HL-60/S4 (cell line): ENCODE measurements at regions not wholly inside any gene's neighbourhood (a gene's known extent, or its start where the extent isn't known, plus 50 kb on each side); places are given as distances from the start of the nearest gene placed in this dataset.
"Not testable (repeated sequence)": the region's sequence is repeated elsewhere in the genome, so short reads cannot be mapped to it uniquely, and the experiment has no call there.

Source experiments
- in situ Hi-C: fragments of 300-500 bp; cut with MboI; formaldehyde crosslinking; loops from 2 replicates; pipeline ENCODE4 v1.14.3; 2022; ENCODE audit warnings: low sequenced_read_pairs

DNA sequence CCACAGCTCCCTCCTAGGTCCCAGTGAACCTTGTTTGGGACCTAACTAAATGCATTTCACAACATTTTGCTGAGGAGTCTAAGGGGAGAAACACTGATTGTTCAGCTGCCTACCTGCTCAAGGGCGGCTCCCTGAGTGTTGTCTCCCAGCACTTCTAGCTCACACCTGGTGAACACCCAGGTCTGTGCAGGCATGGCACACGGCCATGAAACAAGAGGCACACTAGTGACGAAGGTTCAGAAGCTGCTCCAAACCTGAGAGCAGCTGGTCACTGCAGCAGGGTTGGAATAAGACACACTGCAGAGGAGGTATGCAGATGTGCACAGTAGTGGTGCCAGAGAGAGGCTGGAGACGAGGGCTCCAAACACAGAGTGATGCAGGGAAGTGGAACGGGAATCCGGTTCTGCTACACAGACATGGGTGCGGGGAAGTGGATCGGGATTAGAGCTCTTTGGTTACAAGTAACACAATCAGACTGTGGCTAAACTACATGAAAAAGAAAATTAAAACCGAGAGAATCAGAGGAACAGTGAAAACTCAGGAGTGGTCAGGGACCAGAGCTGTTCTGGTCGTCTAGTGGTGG lies 486.1 kb upstream of the CDH4 start:
- in situ Hi-C loops, result no loop called here

DNA sequence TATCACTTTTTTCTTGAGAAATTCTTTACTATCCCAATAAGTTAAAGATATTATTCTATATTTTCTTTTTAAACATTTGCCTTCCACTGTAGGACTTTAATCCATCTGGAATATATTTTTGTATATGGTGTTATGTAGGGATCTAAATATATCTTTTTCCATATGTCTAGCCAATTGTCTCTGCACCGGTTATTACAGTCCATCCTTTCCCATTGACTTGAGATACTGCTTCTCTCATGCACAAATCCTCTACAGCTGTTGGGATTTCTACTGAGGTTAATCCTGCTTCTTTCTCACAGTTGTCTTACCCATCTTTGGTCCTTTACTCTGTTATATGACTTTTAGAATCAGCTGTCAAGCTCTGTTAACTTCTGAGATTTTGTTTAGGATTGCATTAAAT lies 483.8 kb upstream of the CDH4 start:
- in situ Hi-C loops, result no loop called here

DNA sequence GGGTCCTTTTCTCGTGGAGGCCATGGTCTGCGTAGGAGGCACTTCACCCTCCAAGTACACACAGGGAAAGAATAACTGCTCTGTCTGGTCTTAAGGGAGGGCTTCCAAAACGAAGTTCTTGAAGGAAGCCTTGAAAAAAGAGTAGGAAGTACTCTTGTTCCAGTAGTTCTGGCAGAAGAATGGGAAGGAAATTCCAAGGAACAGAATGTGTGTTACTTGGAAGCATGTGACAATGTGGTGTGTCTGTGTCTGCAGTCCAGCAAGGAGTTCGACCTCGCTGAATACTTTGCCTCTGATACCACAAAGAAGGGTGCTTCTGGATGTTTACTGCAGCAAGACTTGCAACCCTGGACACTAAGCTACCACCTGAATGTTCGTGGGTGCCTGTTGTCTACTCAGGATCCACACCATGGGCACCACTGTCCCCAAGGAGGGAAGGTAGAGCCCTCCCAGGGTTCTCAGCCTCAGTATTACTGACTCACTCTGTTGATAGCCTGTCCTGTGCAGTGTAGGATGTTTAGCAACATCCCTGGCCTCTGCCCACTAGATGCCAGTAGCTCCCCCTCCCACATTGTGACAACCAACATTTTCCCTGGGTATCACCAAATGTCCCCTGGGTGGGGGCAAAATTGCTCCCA lies 471.6 kb upstream of the CDH4 start:
- in situ Hi-C loops, result no loop called here

DNA sequence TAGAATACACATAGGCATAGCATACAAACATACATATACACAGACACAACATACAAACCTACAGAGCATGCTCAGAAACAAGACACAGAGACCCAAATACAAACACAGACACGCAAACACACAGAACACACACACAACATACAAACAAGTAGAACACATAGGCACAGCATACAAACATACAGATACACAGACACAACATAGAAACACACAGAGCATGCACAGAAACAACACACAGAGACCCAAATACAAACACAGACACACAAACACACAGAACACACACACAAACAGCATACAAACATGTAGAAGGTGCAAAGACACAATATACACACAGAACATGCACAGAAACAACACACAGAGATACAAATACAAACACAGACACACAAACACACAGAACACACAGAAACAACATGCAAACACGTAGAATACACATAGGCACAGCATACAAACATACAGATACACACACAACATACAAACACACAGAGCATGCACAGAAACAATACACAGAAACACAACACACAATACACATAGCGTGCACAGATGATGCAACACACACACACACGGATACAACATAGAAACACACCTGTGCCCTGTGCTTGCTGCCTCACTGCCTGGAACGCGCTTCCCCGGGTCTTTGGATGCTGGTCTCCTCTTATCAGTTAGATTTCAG lies 469.0 kb upstream of the CDH4 start:
- in situ Hi-C loops, result no loop called here

DNA sequence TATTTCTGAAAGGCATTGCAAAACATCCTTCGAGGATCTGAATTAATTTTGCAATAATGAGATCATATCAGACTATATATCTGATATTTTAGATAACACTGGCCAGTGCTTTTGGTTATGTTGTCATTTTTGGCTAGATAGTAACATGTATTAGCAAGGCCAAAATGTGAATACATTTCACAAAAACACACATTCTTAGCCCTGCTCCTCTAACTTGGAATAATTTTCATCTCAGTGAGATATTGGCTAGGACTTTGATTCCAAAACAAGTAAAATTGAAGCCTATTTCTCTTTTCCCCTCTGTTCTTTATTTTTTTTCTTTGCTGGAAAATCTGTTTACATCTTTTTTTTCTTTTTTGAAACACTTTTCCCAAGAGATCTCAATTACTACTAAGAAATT lies 466.8 kb upstream of the CDH4 start:
- in situ Hi-C loops, result no loop called here

DNA sequence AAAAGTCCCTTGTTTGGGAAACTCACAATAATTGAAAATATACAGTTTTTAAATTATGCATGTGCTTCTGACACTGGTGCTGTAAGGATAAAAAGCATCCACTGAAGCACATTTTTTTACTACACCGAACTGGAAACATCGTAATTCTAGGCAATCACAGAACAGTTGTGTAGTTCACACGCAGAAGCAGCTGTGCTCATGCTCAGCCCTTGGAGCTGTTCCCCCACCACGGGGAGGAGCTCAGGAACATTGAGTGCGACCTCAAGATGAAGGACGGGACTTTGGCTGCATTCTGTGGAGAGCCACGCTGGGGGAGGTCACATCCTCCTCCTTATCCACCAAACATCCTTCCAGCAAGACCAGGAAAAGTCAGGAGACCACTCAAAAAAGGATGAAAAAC lies 466.3 kb upstream of the CDH4 start:
- in situ Hi-C loops, result no loop called here

DNA sequence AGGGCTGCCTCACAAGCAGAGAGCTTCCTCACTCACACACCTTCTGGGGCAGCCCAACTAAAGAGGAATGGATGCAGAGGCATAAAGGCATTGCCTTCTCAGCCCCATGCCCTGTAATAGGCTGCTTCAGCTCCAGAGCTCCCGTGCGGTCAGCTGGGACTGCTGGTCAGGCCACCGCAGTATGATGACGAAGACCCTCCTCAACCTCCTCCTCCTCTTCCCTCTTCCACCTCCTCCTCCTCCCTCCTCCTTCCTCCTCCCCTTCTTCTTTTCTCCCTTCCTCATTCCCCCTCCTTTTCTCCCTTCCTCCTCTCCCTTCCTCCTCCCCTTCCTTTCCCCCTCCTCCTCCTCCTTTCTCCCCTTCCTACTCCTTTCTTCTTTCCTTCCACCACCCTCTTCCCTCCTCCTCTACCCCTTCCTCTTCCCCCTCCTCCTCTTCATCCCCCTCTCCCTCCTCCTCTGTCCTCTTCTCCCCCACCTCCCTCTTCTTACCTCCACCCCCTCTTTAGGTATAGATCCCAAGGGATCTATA lies 465.3 kb upstream of the CDH4 start:
- in situ Hi-C loops, result no loop called here

DNA sequence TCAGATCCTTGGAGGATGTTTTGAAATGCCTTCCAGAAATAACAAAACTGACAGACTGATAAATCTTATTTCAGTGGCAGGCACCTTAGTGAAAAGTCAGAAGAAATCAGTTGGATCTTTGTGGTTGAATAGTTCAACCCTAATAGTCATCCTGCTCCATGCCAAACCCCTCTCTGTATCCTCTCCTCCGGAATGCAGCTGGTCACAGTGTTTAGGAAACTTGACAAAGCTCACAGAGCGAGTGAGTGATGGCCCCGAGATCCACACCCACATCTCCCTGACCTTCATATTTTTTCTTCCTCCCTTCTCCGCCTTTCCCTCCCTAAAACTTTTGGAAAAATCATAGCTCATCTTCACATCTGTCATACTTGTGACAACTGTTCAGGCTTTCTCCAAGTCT lies 464.8 kb upstream of the CDH4 start:
- in situ Hi-C loops, result no loop called here

DNA sequence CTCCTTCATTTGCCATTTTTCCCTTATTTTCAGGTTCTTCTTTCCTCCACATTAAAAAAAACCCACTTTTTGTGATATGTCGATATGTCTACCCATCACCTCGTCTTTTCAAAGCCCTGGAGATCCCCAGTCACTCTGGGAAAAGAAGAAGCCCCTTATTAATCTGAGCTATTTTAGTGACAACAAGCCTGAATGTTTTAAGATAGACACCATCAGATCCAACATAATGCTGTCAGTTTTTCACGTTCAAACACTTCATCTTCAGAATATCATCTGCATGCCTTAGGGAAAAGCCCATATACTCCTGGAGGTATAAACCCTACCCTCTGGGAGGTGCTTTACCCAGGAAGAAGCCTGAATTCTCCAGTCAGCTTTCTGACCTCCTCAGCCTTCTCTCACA lies 464.0 kb upstream of the CDH4 start:
- in situ Hi-C loops, result no loop called here

DNA sequence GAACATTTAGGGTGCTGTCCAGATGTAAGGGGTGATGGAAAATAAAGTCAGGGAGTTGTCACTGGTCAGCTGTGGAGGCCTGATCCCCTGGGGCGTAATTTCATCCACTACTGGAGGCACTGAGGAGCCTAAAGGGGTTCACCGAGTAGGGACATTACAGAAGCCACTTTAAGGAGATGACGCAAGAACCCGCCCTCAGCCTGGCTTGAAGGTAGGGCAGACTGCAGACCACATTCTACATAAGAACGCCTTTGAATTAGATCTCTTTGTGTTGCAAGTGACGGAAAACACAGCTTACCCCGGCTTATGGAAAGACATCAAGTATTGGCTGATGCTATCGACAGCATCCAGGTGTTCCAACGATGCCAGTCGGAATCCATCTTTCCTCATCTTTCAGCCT lies 462.7 kb upstream of the CDH4 start:
- in situ Hi-C loops, result no loop called here

DNA sequence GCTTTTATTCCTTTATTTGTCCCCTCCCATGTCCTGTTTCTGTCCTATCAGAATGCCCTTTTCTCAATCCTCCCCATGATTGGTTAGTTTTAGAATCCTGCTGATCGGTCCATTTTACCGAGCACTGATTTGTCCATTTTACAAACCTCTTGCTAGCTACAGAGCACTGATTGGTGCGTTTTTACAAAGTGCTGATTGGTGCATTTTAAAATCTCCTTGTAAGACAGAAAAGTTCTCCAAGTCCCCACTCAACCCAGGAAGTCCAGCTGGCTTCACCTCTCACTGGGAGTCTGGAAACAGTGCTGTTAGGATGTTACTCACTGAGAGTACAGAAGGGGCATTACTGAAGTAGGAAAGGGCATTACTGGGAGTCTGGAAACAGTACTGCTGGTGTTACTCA lies 461.7 kb upstream of the CDH4 start:
- in situ Hi-C loops, result not testable (repeated sequence)

DNA sequence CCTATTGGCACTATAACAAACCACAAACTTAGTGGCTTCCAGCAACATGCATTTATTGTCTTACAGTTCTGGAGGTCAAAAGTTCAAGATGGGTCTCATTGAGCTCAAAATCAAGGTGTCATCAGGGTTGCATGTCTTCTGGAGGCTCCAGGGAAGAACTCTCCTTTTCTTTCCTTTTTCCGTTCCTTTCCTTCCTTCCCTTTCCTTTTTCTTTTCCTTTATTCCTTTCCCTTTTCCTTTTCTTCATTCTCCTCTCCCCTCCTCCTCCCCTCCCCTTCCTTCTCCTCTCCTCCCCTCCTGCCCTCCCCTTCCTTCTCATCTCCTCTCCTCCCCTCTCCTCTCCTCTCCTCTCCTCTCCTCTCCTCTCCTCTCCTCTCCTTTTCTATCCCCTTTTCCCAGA lies 460.2 kb upstream of the CDH4 start:
- in situ Hi-C loops, result no loop called here

DNA sequence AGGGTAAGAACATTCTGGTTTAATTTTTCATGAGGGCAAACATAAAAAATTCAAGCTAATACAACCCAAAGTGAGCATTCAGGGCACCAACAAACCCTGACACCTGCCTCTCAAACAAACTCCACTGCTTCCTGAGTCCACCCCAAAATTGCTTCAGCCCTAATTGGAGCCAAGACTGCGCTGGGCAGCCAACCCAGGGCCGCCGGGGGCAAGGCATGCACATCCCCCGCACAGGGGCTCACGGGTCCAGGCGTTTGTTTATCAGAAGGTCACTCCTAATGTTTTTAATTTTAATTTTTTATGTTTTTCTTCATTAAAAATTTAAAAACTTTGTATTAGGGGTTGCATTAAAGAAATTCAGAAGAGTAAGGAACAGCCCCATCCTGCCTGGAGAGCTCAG lies 459.1 kb upstream of the CDH4 start:
- in situ Hi-C loops, result no loop called here

DNA sequence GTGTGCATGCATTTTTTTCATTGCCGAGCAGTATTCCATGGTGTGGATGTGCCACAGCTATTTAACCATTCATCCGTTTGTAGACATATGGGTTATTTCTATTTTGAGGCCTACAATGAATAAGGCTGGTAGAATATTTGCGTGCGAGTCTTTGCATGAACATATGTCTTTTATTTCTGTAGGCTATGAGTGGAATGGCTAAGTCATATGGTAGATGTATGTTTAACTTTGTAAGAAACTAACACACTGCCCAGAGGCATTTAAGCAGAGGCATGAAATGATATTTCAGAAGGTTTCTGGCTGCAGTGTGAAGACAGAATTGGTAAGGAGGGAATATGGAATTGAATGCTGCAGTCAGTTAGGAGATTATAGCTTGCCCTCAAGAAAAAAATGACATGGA lies 457.4 kb upstream of the CDH4 start:
- in situ Hi-C loops, result no loop called here

DNA sequence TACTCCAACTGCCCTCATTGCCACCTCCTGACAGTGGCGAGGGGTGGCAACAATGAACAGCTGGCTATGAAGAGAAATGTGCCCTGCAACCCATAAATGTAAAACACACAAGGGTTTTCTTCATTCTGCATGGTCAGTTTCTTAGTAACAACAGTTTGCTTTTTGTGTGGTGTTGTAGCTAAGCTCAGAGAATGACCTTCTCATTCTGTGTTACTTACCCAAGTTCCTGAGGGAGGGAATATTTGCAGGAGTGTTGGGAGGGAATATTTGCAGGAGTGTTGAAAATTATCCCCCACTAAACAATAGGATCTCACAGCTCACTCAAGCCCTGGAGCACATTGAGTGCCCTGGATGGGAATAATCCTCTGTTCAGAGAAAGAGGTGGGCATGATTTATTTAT lies 456.4 kb upstream of the CDH4 start:
- in situ Hi-C loops, result no loop called here

DNA sequence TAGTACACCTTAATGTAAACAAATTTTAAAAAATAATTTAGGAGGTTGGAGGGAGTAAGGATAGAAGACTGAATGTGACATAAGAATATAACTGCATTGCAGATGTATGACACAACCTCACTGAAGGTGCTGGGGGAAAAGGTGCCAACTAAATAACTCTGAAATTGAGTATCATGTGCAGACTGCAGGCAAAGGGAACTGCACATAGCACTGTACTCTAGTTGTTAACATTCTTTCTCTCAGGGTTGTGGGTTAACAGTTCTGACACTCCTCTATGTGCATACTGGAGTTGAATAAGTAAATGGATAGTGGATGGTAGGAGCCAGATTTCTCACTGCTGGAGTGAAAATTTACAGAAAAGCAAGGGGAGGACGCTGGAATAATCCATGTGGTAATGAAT lies 451.9 kb upstream of the CDH4 start:
- in situ Hi-C loops, result no loop called here

DNA sequence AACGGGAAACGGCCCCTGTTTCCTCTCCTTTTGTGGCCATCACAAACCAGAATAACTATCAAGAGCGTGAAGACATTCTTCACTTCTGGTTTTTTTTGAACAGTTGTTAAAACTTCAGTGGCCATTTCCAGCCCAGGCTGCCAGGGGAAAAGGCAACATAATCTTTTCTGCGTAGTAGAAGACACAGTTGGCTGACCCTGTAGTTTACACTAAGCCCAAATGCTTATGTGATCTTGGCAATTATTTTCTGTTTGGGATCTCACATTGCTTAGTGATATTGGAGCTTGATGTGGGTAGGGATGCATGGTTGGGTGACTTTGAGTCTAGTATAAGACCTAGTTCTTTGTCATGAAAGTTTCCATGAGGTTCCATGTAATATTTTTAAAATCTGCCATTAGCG lies 449.4 kb upstream of the CDH4 start:
- in situ Hi-C loops, result no loop called here

DNA sequence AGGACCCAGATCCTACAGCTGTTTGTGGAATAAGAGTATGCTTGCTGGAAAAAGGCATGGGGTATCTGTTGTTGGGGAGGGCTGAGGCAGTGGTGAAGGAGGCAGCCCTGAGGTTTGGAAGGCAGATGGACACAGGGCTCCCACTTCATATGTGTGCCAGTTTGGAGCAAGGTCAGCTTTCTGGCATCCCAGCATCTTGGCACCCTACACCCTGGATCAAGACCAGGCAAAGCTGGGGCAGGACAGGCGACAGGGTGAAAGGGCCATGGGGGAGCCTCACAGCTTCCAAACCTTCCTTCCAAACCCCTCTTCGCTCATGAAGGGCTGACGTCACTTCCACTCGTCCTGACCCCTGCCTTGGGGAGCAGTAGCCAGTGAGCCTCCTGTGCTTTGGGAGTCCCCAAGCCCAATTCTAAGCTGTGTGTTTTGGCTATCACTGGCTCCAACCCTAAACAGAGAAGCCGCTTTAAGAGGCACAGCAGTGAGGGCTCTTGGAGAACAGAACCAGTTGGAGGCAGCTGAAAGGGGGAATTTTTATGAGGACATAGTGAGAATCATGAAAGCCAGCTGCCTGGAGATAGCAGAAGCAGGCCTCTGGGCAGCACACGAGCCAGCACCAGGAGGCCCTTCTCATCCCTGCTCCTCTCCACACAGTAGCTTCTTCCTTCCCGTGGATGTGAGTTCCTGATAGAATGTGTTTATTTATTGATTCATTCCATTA lies 448.6 kb upstream of the CDH4 start:
- in situ Hi-C loops, result no loop called here

DNA sequence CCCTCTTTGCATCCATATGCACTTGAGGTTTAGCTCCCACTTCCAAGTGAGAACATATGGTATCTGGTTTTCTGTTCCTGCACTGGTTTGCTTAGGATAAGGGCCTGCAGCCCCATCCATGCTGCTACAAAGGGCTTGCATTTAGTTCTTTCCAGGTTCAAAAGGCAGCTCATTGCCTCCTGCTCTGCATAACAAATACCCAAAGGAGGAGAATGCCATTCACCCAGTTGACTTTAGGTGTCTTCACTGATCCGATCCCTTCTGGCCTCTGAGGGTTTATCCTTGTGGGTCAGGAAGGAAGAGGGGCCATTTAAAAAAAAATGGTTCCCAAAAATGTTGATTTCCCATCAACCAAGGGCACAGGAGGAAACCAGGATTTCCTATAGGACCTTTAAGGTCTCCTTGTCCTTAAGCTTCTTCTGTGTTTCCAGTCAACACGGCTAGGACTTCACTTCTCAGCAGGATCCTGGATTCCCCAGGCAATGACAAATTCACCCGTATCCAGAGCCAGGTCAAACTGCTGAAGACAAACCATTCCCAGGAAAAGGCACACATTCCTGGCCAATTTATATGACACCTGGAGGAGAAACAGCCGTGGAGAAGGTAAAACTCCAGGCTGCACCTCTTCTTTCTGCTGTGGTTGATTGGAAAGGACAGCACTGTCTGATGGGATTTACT lies 447.7 kb upstream of the CDH4 start:
- in situ Hi-C loops, result no loop called here

DNA sequence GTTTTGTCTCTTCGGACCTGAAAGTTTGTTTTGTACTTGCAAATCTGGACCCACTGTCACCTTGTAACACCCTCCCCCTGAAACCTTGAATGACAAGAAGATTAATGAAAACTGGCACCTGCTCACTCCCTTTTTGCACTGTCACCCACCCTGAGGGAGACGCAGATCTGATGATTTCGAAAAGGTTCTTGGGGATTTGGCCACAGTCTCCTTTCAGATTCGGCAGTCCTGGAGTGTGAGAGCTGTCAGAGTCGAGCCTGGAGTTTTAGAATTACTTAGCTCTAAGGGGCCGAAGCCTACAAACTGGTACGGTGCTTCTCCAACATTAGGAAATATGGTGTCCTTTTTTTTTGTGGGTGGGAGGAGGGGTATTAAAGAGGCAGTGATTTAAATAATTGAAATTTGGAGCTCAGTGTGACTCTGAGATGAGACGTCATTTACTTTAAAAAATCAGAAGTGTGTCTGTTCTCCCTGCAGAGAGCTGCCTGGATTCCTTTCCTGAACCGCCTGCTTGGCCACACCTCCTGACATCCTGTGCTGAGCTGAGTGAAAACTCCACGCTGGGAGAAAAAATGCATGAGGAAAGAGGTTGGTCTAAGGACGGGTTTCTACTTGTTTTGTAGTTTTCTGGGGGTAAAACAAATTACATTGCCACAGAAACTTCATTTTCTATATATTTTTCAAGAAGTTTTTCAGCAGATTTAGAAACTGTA lies 447.0 kb upstream of the CDH4 start:
- in situ Hi-C loops, result no loop called here

DNA sequence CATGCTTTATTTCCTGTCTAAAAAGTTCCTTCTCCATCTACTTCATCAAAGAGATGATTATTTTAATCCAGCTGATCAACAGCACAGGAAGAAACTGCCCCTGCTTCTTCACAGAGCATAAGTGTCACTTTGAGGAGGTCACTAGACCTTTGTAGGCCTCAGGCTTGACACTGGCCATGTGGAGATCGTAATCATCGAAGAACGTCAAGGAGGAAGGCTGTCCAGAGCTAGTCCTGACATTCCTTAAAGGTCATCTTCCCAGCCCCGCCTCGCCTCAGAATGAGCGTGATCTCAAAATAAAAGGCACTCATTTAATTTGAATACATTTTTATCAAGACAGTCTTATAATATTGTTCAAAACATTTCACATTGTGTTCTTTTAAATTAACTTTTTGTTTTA lies 445.7 kb upstream of the CDH4 start:
- in situ Hi-C loops, result no loop called here
